GM23338 (cell line): ENCODE measurements at regions not wholly inside any gene's neighbourhood (a gene's known extent, or its start where the extent isn't known, plus 50 kb on each side); places are given as distances from the start of the nearest gene placed in this dataset.

Source experiments
- EZH2 ChIP-seq: fragments of 200-600 bp; sonication (generic); IDR thresholded peaks from one replicate; pipeline ENCODE4 v1.8.0; 2017; ENCODE audit warnings: antibody characterized with exemption, mild to moderate bottlenecking, low read depth; ENCODE audit not compliant: unreplicated experiment
- EZH2phosphoT487 ChIP-seq: fragments of 200-600 bp; sonication (generic); IDR thresholded peaks from one replicate; pipeline ENCODE4 v1.8.1; 2018; ENCODE audit warnings: antibody characterized with exemption; ENCODE audit not compliant: unreplicated experiment
- JUNB ChIP-seq: IDR thresholded peaks from one replicate; pipeline ENCODE4 v1.6.1; 2016; ENCODE audit warnings: antibody characterized with exemption; ENCODE audit not compliant: unreplicated experiment
- NANOG ChIP-seq: IDR thresholded peaks from 2 replicates; pipeline ENCODE4 v1.6.1; 2016; ENCODE audit warnings: antibody characterized with exemption, borderline replicate concordance
- POLR2AphosphoS5 ChIP-seq: IDR thresholded peaks from 2 replicates; pipeline ENCODE4 v1.6.1; 2016; ENCODE audit warnings: antibody characterized with exemption, low read depth
- STAT1 ChIP-seq: IDR thresholded peaks from one replicate; pipeline ENCODE4 v1.6.1; 2016; ENCODE audit warnings: antibody characterized with exemption; ENCODE audit not compliant: unreplicated experiment
- ZNF114 ChIP-seq: fragments of 250-450 bp; sonication (Bioruptor Pico); IDR thresholded peaks from 2 replicates; pipeline ENCODE4 v1.5.0; 2020; ENCODE audit warnings: mild to moderate bottlenecking, moderate library complexity
- ZNF331 ChIP-seq: fragments of 250-450 bp; sonication (Bioruptor Pico); IDR thresholded peaks from 2 replicates; pipeline ENCODE4 v1.5.0; 2020; ENCODE audit warnings: low read depth, mild to moderate bottlenecking, moderate library complexity
- TF ChIP-seq, protein P1 (sequence below): fragments of 250-450 bp; sonication (Bioruptor Pico); IDR thresholded peaks from 2 replicates; pipeline ENCODE4 v1.5.0; 2020; ENCODE audit warnings: mild to moderate bottlenecking, moderate library complexity
- TF ChIP-seq, protein P2 (sequence below): IDR thresholded peaks from one replicate; pipeline ENCODE4 v1.6.1; 2018; ENCODE audit warnings: antibody characterized with exemption; ENCODE audit not compliant: unreplicated experiment
- TF ChIP-seq, protein P3 (sequence below): IDR thresholded peaks from 2 replicates; pipeline ENCODE4 v1.6.1; 2016; ENCODE audit warnings: antibody characterized with exemption

DNA sequence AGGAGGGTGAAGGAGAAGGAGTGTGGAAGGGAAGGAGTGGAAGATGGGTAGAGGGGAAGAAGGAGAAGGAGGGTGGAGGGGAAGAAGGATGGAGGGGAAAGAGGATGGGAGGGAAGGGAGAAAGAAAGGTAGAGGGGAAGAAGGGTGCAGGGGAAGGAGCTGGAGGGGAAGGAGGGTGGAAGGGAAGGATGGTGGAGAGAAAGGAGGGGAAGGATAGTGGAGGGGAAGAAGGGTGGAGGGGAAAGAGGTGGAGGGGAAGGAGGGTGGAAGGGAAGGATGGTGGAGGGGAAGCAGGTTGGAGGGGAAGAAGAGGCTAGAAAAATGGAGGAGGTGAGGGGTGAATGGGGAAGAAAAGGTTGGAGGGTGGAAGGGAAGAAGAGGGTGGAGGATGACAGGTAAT is 927.9 kb downstream of the UQCRFS1 start (continued):
- TF ChIP-seq, protein P1, sequence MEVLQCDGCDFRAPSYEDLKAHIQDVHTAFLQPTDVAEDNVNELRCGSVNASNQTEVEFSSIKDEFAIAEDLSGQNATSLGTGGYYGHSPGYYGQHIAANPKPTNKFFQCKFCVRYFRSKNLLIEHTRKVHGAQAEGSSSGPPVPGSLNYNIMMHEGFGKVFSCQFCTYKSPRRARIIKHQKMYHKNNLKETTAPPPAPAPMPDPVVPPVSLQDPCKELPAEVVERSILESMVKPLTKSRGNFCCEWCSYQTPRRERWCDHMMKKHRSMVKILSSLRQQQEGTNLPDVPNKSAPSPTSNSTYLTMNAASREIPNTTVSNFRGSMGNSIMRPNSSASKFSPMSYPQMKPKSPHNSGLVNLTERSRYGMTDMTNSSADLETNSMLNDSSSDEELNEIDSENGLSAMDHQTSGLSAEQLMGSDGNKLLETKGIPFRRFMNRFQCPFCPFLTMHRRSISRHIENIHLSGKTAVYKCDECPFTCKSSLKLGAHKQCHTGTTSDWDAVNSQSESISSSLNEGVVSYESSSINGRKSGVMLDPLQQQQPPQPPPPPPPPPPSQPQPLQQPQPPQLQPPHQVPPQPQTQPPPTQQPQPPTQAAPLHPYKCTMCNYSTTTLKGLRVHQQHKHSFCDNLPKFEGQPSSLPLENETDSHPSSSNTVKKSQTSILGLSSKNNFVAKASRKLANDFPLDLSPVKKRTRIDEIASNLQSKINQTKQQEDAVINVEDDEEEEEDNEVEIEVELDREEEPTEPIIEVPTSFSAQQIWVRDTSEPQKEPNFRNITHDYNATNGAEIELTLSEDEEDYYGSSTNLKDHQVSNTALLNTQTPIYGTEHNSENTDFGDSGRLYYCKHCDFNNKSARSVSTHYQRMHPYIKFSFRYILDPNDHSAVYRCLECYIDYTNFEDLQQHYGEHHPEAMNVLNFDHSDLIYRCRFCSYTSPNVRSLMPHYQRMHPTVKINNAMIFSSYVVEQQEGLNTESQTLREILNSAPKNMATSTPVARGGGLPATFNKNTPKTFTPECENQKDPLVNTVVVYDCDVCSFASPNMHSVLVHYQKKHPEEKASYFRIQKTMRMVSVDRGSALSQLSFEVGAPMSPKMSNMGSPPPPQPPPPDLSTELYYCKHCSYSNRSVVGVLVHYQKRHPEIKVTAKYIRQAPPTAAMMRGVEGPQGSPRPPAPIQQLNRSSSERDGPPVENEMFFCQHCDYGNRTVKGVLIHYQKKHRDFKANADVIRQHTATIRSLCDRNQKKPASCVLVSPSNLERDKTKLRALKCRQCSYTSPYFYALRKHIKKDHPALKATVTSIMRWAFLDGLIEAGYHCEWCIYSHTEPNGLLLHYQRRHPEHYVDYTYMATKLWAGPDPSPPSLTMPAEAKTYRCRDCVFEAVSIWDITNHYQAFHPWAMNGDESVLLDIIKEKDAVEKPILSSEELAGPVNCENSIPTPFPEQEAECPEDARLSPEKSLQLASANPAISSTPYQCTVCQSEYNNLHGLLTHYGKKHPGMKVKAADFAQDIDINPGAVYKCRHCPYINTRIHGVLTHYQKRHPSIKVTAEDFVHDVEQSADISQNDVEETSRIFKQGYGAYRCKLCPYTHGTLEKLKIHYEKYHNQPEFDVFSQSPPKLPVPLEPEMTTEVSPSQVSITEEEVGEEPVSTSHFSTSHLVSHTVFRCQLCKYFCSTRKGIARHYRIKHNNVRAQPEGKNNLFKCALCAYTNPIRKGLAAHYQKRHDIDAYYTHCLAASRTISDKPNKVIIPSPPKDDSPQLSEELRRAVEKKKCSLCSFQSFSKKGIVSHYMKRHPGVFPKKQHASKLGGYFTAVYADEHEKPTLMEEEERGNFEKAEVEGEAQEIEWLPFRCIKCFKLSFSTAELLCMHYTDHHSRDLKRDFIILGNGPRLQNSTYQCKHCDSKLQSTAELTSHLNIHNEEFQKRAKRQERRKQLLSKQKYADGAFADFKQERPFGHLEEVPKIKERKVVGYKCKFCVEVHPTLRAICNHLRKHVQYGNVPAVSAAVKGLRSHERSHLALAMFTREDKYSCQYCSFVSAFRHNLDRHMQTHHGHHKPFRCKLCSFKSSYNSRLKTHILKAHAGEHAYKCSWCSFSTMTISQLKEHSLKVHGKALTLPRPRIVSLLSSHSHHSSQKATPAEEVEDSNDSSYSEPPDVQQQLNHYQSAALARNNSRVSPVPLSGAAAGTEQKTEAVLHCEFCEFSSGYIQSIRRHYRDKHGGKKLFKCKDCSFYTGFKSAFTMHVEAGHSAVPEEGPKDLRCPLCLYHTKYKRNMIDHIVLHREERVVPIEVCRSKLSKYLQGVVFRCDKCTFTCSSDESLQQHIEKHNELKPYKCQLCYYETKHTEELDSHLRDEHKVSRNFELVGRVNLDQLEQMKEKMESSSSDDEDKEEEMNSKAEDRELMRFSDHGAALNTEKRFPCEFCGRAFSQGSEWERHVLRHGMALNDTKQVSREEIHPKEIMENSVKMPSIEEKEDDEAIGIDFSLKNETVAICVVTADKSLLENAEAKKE (CRISPR knock-in tag): no peak
- TF ChIP-seq, protein P2, sequence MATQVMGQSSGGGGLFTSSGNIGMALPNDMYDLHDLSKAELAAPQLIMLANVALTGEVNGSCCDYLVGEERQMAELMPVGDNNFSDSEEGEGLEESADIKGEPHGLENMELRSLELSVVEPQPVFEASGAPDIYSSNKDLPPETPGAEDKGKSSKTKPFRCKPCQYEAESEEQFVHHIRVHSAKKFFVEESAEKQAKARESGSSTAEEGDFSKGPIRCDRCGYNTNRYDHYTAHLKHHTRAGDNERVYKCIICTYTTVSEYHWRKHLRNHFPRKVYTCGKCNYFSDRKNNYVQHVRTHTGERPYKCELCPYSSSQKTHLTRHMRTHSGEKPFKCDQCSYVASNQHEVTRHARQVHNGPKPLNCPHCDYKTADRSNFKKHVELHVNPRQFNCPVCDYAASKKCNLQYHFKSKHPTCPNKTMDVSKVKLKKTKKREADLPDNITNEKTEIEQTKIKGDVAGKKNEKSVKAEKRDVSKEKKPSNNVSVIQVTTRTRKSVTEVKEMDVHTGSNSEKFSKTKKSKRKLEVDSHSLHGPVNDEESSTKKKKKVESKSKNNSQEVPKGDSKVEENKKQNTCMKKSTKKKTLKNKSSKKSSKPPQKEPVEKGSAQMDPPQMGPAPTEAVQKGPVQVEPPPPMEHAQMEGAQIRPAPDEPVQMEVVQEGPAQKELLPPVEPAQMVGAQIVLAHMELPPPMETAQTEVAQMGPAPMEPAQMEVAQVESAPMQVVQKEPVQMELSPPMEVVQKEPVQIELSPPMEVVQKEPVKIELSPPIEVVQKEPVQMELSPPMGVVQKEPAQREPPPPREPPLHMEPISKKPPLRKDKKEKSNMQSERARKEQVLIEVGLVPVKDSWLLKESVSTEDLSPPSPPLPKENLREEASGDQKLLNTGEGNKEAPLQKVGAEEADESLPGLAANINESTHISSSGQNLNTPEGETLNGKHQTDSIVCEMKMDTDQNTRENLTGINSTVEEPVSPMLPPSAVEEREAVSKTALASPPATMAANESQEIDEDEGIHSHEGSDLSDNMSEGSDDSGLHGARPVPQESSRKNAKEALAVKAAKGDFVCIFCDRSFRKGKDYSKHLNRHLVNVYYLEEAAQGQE: no peak
- no peak for TF ChIP-seq POLR2AphosphoS5
- TF ChIP-seq EZH2phosphoT487: no peak
- TF ChIP-seq, protein P3, sequence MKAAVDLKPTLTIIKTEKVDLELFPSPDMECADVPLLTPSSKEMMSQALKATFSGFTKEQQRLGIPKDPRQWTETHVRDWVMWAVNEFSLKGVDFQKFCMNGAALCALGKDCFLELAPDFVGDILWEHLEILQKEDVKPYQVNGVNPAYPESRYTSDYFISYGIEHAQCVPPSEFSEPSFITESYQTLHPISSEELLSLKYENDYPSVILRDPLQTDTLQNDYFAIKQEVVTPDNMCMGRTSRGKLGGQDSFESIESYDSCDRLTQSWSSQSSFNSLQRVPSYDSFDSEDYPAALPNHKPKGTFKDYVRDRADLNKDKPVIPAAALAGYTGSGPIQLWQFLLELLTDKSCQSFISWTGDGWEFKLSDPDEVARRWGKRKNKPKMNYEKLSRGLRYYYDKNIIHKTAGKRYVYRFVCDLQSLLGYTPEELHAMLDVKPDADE: no peak
- no peak for TF ChIP-seq NANOG
- TF ChIP-seq ZNF331: no peak
- no peak for TF ChIP-seq ZNF114
- no peak for TF ChIP-seq JUNB
- no peak for TF ChIP-seq STAT1
- no peak for TF ChIP-seq EZH2
